ENCODE measurements at regions not wholly inside any gene's neighbourhood (a gene's known extent, or its start where the extent isn't known, plus 50 kb on each side); places are given as distances from the start of the nearest gene placed in this dataset.

DNA sequence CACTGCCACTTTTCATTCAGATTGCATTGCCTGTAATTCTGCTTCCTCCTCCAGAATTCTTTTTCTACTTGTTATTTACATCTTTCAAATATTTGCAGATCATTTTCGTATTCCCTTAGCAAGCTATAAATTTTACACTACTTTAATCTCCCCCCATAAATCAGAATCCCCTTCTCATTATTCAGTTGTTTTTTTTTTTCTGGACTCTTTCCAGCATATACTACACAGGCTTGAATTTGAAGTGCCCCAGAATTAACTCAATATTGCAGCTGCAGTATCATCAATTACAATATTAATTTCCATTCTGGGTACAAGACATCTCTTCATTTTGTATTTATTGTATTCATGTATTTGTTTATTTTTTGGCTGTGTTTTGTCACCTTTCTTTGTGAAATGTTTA, 1494.3 kb downstream of the AMY1C start:
- TF ChIP-seq MYC (IDR thresholded peaks at IDR 0.05; ENCODE audit: low read depth, low read length) (no peak), POLR2A (IDR thresholded peaks at IDR 0.05; ENCODE audit: extremely low read depth, insufficient read length) (no peak)
- TF ChIP-seq, protein P1, sequence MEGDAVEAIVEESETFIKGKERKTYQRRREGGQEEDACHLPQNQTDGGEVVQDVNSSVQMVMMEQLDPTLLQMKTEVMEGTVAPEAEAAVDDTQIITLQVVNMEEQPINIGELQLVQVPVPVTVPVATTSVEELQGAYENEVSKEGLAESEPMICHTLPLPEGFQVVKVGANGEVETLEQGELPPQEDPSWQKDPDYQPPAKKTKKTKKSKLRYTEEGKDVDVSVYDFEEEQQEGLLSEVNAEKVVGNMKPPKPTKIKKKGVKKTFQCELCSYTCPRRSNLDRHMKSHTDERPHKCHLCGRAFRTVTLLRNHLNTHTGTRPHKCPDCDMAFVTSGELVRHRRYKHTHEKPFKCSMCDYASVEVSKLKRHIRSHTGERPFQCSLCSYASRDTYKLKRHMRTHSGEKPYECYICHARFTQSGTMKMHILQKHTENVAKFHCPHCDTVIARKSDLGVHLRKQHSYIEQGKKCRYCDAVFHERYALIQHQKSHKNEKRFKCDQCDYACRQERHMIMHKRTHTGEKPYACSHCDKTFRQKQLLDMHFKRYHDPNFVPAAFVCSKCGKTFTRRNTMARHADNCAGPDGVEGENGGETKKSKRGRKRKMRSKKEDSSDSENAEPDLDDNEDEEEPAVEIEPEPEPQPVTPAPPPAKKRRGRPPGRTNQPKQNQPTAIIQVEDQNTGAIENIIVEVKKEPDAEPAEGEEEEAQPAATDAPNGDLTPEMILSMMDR (IDR thresholded peaks at IDR 0.05; ENCODE audit: low read depth, low read length), result no peak
- TF ChIP-seq, protein P2, sequence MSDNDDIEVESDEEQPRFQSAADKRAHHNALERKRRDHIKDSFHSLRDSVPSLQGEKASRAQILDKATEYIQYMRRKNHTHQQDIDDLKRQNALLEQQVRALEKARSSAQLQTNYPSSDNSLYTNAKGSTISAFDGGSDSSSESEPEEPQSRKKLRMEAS (IDR thresholded peaks at IDR 0.05; ENCODE audit: low read depth, low read length), result no peak
